HG02981 (cell line): ENCODE measurements at regions not wholly inside any gene's neighbourhood (a gene's known extent, or its start where the extent isn't known, plus 50 kb on each side); places are given as distances from the start of the nearest gene placed in this dataset.
"Not testable (repeated sequence)": the region's sequence is repeated elsewhere in the genome, so short reads cannot be mapped to it uniquely, and the experiment has no call there.

Experiments used
- ATAC-seq: cut with Tn5 transposase; IDR thresholded peaks from one replicate; pipeline ENCODE4 v1.9.1; 2021; ENCODE audit warnings: mild to moderate bottlenecking, moderate library complexity; ENCODE audit not compliant: unreplicated experiment

- ATAC-seq, result no peak
These were observed 221.6 kb downstream of the STK31 start for GRCh38 chr7:23931633-23932032.

GRCh38 chr7:23938215-23938614 lies 228.2 kb downstream of the STK31 start:
- ATAC-seq, result no peak

- peak; percentile 71 for ATAC-seq
These were observed 229.0 kb downstream of the STK31 start for GRCh38 chr7:23938937-23939552.

GRCh38 chr7:23939747-23940146 lies 229.7 kb downstream of the STK31 start:
- ATAC-seq, result not testable (repeated sequence)

GRCh38 chr7:23941551-23941950 lies 231.5 kb downstream of the STK31 start:
- no peak for ATAC-seq

GRCh38 chr7:23942032-23942431 lies 232.0 kb downstream of the STK31 start:
- no peak for ATAC-seq

- no peak for ATAC-seq
These were observed 234.1 kb downstream of the STK31 start for GRCh38 chr7:23944131-23944530.

GRCh38 chr7:23945472-23945871 lies 235.5 kb downstream of the STK31 start:
- ATAC-seq, result no peak

- ATAC-seq, result no peak
These were observed 245.1 kb downstream of the STK31 start for GRCh38 chr7:23955145-23955544.

GRCh38 chr7:23955600-23956149 lies 245.7 kb downstream of the STK31 start:
- ATAC-seq, result no peak

- ATAC-seq, result no peak
These were observed 247.0 kb downstream of the STK31 start for GRCh38 chr7:23956772-23957576.

GRCh38 chr7:23959821-23960220 lies 249.8 kb downstream of the STK31 start:
- ATAC-seq, result no peak

- no peak for ATAC-seq
These were observed 250.3 kb downstream of the STK31 start for GRCh38 chr7:23960361-23960760.

GRCh38 chr7:23963461-23964165 lies 253.6 kb downstream of the STK31 start:
- ATAC-seq, result no peak

GRCh38 chr7:23964715-23965114 lies 254.7 kb downstream of the STK31 start:
- ATAC-seq, result no peak

GRCh38 chr7:23965296-23965695 lies 255.3 kb downstream of the STK31 start:
- ATAC-seq, result no peak

GRCh38 chr7:23966941-23967340 lies 256.9 kb downstream of the STK31 start:
- no peak for ATAC-seq

GRCh38 chr7:23967949-23968599 lies 258.1 kb downstream of the STK31 start:
- ATAC-seq, result no peak

- no peak for ATAC-seq
These were observed 258.8 kb downstream of the STK31 start for GRCh38 chr7:23968791-23969190.

GRCh38 chr7:23969443-23969842 lies 259.4 kb downstream of the STK31 start:
- ATAC-seq, result no peak

- no peak for ATAC-seq
These were observed 260.2 kb downstream of the STK31 start for GRCh38 chr7:23970193-23970592.
